Neural cell (in vitro differentiated cells): ENCODE measurements at regions not wholly inside any gene's neighbourhood (a gene's known extent, or its start where the extent isn't known, plus 50 kb on each side); places are given as distances from the start of the nearest gene placed in this dataset.

Experiments used
- H2AFZ ChIP-seq: fragments of 200-600, 300-800 bp; sonication (generic), shearing (Covaris generic); 2 replicates; pipeline ENCODE4 v1.6.0; 2014; ENCODE audit warnings: low read depth, mild to moderate bottlenecking, antibody characterized with exemption, low read length, moderate library complexity
- H3F3A ChIP-seq: fragments of 200-600 bp; shearing (Covaris generic); 2 replicates; pipeline ENCODE4 v1.6.1; 2016; ENCODE audit warnings: mild to moderate bottlenecking, moderate library complexity, mixed read lengths, antibody characterized with exemption, low read length; ENCODE audit not compliant: insufficient read depth, poor library complexity, severe bottlenecking
- H3K27ac ChIP-seq: fragments of 200-600, 300-800 bp; sonication (generic), shearing (Covaris generic); 2 replicates; pipeline ENCODE4 v1.5.1; 2014; ENCODE audit warnings: mild to moderate bottlenecking, low read length, moderate library complexity
- H3K27me3 ChIP-seq: fragments of 300-800, 200-600 bp; sonication (generic), shearing (Covaris generic); 2 replicates; pipeline ENCODE4 v1.6.0; 2014; ENCODE audit warnings: mild to moderate bottlenecking, low read depth, low read length, moderate library complexity; ENCODE audit not compliant: insufficient read depth
- H3K36me3 ChIP-seq: fragments of 300-800, 200-600 bp; sonication (generic), shearing (Covaris generic); 2 replicates; pipeline ENCODE4 v1.5.1; 2014; ENCODE audit warnings: mild to moderate bottlenecking, antibody characterized with exemption, low read length, moderate library complexity; ENCODE audit not compliant: insufficient read depth
- H3K4me2 ChIP-seq: fragments of 300-800, 200-600 bp; sonication (generic), shearing (Covaris generic); 2 replicates; pipeline ENCODE4 v1.6.0; 2014; ENCODE audit warnings: mild to moderate bottlenecking, low read length
- H3K4me3 ChIP-seq: fragments of 300-800, 200-600 bp; sonication (generic), shearing (Covaris generic); 2 replicates; pipeline ENCODE4 v1.5.1; 2014; ENCODE audit warnings: mild to moderate bottlenecking, low read length, moderate library complexity
- H3K79me2 ChIP-seq: fragments of 200-600 bp; shearing (Covaris generic); replicated peaks from 2 replicates; pipeline ENCODE4 v1.6.0; 2014; ENCODE audit warnings: mild to moderate bottlenecking, low read length, moderate library complexity; ENCODE audit not compliant: insufficient read depth
- H3K9ac ChIP-seq: fragments of 300-800, 200-600 bp; sonication (generic), shearing (Covaris generic); 2 replicates; pipeline ENCODE4 v1.6.1; 2016; ENCODE audit warnings: mild to moderate bottlenecking, low read length, mixed read lengths
- H3K9me2 ChIP-seq: fragments of 200-600 bp; shearing (Covaris generic); 2 replicates; pipeline ENCODE4 v1.6.1; 2016; ENCODE audit warnings: mild to moderate bottlenecking, low read length, mixed read lengths; ENCODE audit not compliant: insufficient read depth
- H3K9me3 ChIP-seq: fragments of 200-600, 300-800 bp; sonication (generic), shearing (Covaris generic); 2 replicates; pipeline ENCODE4 v1.6.1; 2016; ENCODE audit warnings: mild to moderate bottlenecking, mixed run types, low read length, moderate library complexity, mixed read lengths
- H4K20me1 ChIP-seq: fragments of 200-600 bp; shearing (Covaris generic); 2 replicates; pipeline ENCODE4 v1.6.1; 2016; ENCODE audit warnings: mild to moderate bottlenecking, mixed run types; ENCODE audit not compliant: insufficient read depth
- CTCF ChIP-seq: fragments of 450-650 bp; IDR thresholded peaks from 2 replicates; pipeline ENCODE4 v1.5.1; 2014; ENCODE audit warnings: antibody characterized with exemption, mild to moderate bottlenecking, moderate library complexity; ENCODE audit not compliant: poor library complexity, severe bottlenecking
- EP300 ChIP-seq: fragments of 450-650 bp; conservative IDR thresholded peaks from 2 replicates; pipeline ENCODE4 v1.6.1; 2014; ENCODE audit warnings: antibody characterized with exemption, mild to moderate bottlenecking, moderate library complexity; ENCODE audit not compliant: poor library complexity, severe bottlenecking
- EZH2 ChIP-seq: fragments of 200-600, 300-800 bp; shearing (Covaris generic), sonication (generic); IDR thresholded peaks from 2 replicates; pipeline ENCODE4 v1.6.1; 2014; ENCODE audit warnings: antibody characterized with exemption, low read length, borderline replicate concordance, mild to moderate bottlenecking; ENCODE audit not compliant: insufficient read depth, poor library complexity, severe bottlenecking
- MXI1 ChIP-seq: fragments of 450-650 bp; conservative IDR thresholded peaks from 2 replicates; pipeline ENCODE4 v1.6.1; 2014; ENCODE audit warnings: antibody characterized with exemption, mild to moderate bottlenecking; ENCODE audit not compliant: poor library complexity, severe bottlenecking
- POLR2AphosphoS5 ChIP-seq: IDR thresholded peaks from 2 replicates; pipeline ENCODE4 v1.6.1; 2012
- RAD21 ChIP-seq: fragments of 450-650 bp; conservative IDR thresholded peaks from 2 replicates; pipeline ENCODE4 v1.6.1; 2014; ENCODE audit warnings: antibody characterized with exemption, mild to moderate bottlenecking, moderate library complexity
- SMC3 ChIP-seq: fragments of 450-650 bp; conservative IDR thresholded peaks from 2 replicates; pipeline ENCODE4 v1.6.1; 2014; ENCODE audit warnings: antibody characterized with exemption, mild to moderate bottlenecking, moderate library complexity; ENCODE audit not compliant: poor library complexity
- TAF1 ChIP-seq: IDR thresholded peaks from 2 replicates; pipeline ENCODE4 v1.6.1; 2012; ENCODE audit warnings: low read depth
- TF ChIP-seq, protein P1 (sequence below): IDR thresholded peaks from 2 replicates; pipeline ENCODE4 v1.6.1; 2012; ENCODE audit warnings: borderline replicate concordance

DNA sequence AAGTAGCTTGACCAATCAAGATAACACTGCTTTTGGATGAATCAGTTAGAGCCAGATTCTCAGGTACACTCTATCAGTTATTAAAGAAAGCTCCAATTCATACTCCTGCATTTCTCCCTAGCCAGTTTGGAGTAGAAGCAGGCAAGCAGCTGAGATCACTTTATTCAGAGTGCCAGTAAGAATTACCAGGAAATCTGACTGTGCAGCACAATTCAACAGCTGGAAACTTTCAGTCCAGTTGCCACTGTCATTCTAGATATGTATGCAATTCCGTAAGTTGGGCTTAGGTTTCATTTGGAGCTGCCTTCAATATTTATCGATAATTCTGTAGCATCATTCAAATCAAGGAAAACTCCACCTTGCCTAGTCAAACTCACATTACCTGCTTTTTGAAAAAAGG is 2625.6 kb upstream of the PCDH20 start:
- H3K9me3 ChIP-seq, result no peaks in the 10 kb centered on the region
- H3K9ac ChIP-seq, result no peak overlapping the region
- no peak overlapping the region for H3K27ac ChIP-seq
- no peaks in the 10 kb centered on the region for H3K36me3 ChIP-seq
- no peaks in the 10 kb centered on the region for H3F3A ChIP-seq
- H3K4me3 ChIP-seq, result no peak overlapping the region
- no peak for TF ChIP-seq SMC3
- no peak for TF ChIP-seq RAD21
- TF ChIP-seq EP300, result no peak
- H2AFZ ChIP-seq, result no peak overlapping the region
- no peaks in the 10 kb centered on the region for H4K20me1 ChIP-seq
- no peaks in the 10 kb centered on the region for H3K9me2 ChIP-seq
- no peaks in the 10 kb centered on the region for H3K27me3 ChIP-seq
- no peak overlapping the region for H3K4me2 ChIP-seq
- H3K79me2 ChIP-seq, result no peaks in the 10 kb centered on the region

DNA sequence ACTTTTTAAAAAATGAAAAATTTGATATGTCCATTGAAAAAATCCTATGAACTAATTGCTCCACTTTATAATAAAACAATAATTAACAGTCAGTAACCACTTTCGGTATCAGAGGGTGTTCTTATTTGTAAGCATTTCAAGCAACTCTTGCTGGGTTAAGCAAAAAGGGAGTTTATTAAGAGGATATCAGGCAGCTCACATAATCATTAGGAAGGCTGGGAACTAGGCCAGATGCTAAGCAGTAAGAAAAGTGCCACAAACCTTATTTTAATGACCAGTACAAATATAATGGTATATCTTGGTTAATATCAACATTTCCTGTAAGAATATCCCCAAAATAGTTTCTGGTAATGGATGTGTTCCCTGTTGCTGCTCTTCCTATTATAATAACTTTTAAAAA is 2618.3 kb upstream of the PCDH20 start:
- Histone ChIP-seq H3K9me3 (no peaks in the 10 kb centered on the region), H2AFZ (no peak overlapping the region), H3K4me3 (no peak overlapping the region), H3K27me3 (no peaks in the 10 kb centered on the region), H3K4me2 (no peak overlapping the region), H4K20me1 (no peaks in the 10 kb centered on the region), H3K79me2 (no peaks in the 10 kb centered on the region), H3K27ac (no peak overlapping the region), H3F3A (no peaks in the 10 kb centered on the region), H3K9me2 (no peaks in the 10 kb centered on the region), H3K36me3 (no peaks in the 10 kb centered on the region), H3K9ac (no peak overlapping the region)
- no peak for TF ChIP-seq POLR2AphosphoS5
- no peak for TF ChIP-seq EP300

GRCh38 chr13:64029343-64030093 is 2613.9 kb upstream of the PCDH20 start:
- Histone ChIP-seq H3K9me2 (no peaks in the 10 kb centered on the region), H3K4me2 (no peak overlapping the region), H3K9me3 (no peaks in the 10 kb centered on the region), H3K36me3 (no peaks in the 10 kb centered on the region), H3K27ac (no peak overlapping the region), H3K4me3 (no peak overlapping the region), H2AFZ (no peak overlapping the region), H3K27me3 (no peaks in the 10 kb centered on the region), H4K20me1 (no peaks in the 10 kb centered on the region), H3K79me2 (no peaks in the 10 kb centered on the region), H3K9ac (no peak overlapping the region), H3F3A (no peaks in the 10 kb centered on the region)
- TF ChIP-seq RAD21 (no peak), POLR2AphosphoS5 (no peak), EP300 (no peak), EZH2 (no peak), TAF1 (no peak), SMC3 (no peak), CTCF (no peak), MXI1 (no peak)
- TF ChIP-seq, protein P1, sequence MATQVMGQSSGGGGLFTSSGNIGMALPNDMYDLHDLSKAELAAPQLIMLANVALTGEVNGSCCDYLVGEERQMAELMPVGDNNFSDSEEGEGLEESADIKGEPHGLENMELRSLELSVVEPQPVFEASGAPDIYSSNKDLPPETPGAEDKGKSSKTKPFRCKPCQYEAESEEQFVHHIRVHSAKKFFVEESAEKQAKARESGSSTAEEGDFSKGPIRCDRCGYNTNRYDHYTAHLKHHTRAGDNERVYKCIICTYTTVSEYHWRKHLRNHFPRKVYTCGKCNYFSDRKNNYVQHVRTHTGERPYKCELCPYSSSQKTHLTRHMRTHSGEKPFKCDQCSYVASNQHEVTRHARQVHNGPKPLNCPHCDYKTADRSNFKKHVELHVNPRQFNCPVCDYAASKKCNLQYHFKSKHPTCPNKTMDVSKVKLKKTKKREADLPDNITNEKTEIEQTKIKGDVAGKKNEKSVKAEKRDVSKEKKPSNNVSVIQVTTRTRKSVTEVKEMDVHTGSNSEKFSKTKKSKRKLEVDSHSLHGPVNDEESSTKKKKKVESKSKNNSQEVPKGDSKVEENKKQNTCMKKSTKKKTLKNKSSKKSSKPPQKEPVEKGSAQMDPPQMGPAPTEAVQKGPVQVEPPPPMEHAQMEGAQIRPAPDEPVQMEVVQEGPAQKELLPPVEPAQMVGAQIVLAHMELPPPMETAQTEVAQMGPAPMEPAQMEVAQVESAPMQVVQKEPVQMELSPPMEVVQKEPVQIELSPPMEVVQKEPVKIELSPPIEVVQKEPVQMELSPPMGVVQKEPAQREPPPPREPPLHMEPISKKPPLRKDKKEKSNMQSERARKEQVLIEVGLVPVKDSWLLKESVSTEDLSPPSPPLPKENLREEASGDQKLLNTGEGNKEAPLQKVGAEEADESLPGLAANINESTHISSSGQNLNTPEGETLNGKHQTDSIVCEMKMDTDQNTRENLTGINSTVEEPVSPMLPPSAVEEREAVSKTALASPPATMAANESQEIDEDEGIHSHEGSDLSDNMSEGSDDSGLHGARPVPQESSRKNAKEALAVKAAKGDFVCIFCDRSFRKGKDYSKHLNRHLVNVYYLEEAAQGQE, result no peak
